Activated naive CD4-positive, alpha-beta T cell treated with anti-CD3 and anti-CD28 coated beads for 36 hours (primary cell): ENCODE measurements at regions not wholly inside any gene's neighbourhood (a gene's known extent, or its start where the extent isn't known, plus 50 kb on each side); places are given as distances from the start of the nearest gene placed in this dataset.

Source experiments
- CTCF ChIA-PET: fragments of 350-600 bp; sonication (Branson Sonifier 250); formaldehyde crosslinking; loops from one replicate; lab custom pipeline; 2021; ENCODE audit warnings: antibody characterized with exemption; lab: Charles Lee
- DNase-seq: peaks from one replicate; pipeline ENCODE4 v3.0.0-alpha.2; 2020
- H3K27ac Mint-ChIP-seq: one replicate; pipeline ENCODE4 v1.8.0; 2021; ENCODE audit warnings: mild to moderate bottlenecking, mixed read lengths
- H3K27me3 Mint-ChIP-seq: one replicate; pipeline ENCODE4 v1.8.0; 2021; ENCODE audit warnings: low read depth, mixed read lengths
- H3K36me3 Mint-ChIP-seq: one replicate; pipeline ENCODE4 v1.8.0; 2021; ENCODE audit warnings: low read depth, mixed read lengths
- H3K4me1 Mint-ChIP-seq: one replicate; pipeline ENCODE4 v1.8.0; 2021; ENCODE audit warnings: low read depth, mixed read lengths
- H3K4me3 Mint-ChIP-seq: one replicate; pipeline ENCODE4 v1.8.0; 2021; ENCODE audit warnings: mild to moderate bottlenecking, moderate library complexity, mixed read lengths
- H3K9me3 Mint-ChIP-seq: one replicate; pipeline ENCODE4 v1.8.0; 2021; ENCODE audit warnings: mixed read lengths
- intact Hi-C: fragments of 100-400 bp; cut with micrococcal nuclease; formaldehyde crosslinking; loops from one replicate; pipeline ENCODE4 v1.15.1; 2023

DNA sequence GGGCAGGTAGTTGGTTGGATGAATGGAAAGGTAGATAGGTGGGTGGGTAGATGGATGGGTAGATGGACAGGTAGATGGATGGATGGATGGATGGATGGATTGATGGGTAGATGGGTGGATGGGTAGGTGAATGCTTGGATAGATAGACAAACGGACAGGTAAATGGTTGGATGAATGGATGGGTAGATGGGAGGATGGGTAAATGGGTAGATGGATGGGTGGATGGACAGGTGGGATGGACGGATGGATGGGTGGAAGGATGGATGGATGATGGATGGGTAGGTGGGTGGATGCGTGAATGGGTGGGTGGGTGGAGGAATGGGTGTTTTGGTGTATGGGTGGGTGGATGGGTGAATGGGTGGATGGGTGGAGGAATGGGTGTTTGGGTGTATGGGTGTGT lies 50.1 kb upstream of the ASAP2 start:
- Mint-ChIP-seq H3K4me3 (no peak overlapping the region), H3K9me3 (no peaks in the 10 kb centered on the region), H3K4me1 (no peaks in the 10 kb centered on the region), H3K27ac (no peak overlapping the region), H3K27me3 (peaks cover 9% of the 10 kb centered on the region), H3K36me3 (no peaks in the 10 kb centered on the region)
- DNase-seq, result no peak
- CTCF ChIA-PET, result interaction anchor here (1.1 kb wide), 1 partner anchor 228 kb away, joined by 3 read pairs; no protein-coding TSS in a partner anchor
- intact Hi-C loops, result no loop called here

DNA sequence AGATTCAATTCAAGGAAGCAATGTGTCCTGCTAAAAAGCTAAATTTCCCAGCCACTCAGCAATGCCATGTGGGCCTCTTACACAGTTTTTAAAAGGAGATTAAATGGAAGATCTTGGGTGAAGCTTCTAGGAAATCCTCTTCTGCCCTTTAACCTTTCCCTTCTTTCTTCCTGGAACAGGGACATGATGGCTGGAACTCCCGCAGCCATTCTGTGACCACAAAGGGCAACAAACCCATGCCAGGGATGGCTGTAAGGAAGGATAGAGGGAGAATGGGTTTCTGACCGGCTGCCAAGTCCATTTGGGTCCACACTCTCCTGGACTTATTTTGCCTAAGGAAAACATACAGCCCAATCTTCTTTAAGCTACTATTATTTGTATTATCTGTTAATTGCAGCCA lies 52.6 kb upstream of the ASAP2 start:
- H3K4me1 Mint-ChIP-seq, result no peaks in the 10 kb centered on the region
- CTCF ChIA-PET, result interaction anchor here (1.2 kb wide), 1 partner anchor 17 kb away, joined by 3 read pairs; no protein-coding TSS in a partner anchor
- intact Hi-C loops, result no loop called here

DNA sequence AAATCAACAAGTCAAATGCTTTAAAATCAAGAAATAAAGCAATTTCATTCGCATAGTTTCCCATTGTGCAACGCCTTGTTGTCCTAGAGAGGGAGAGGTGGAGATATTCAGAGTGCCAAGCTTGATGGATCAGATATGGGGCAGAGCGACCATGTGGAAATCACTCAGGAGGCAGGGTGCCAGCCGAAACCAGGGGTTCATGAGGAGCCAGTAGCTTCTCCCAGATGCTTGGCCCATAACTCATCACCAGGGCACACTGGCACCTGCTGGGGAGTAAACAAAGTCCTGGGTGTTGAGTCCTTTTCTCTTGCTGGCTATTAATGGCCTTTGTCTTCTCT lies 53.0 kb upstream of the ASAP2 start:
- no peak overlapping the region for H3K27ac Mint-ChIP-seq
- intact Hi-C loops, result no loop called here
- no peaks in the 10 kb centered on the region for H3K4me1 Mint-ChIP-seq
- no peak overlapping the region for H3K4me3 Mint-ChIP-seq
- no peaks in the 10 kb centered on the region for H3K9me3 Mint-ChIP-seq
- CTCF ChIA-PET, result interaction anchor here (0.5 to 1.2 kb wide), 2 partner anchors 16 to 120 kb away, joined by 3 read pairs; no protein-coding TSS in a partner anchor
- no peak for DNase-seq
- no peaks in the 10 kb centered on the region for H3K36me3 Mint-ChIP-seq
- peaks cover 12% of the 10 kb centered on the region for H3K27me3 Mint-ChIP-seq

More for the DNA sequence above, 52.6 kb upstream of the ASAP2 start:
- no peaks in the 10 kb centered on the region for H3K36me3 Mint-ChIP-seq
- no peak overlapping the region for H3K4me3 Mint-ChIP-seq
- DNase-seq, result no peak
- H3K27me3 Mint-ChIP-seq, result peaks cover 12% of the 10 kb centered on the region
- H3K27ac Mint-ChIP-seq, result no peak overlapping the region
- H3K9me3 Mint-ChIP-seq, result no peaks in the 10 kb centered on the region

DNA sequence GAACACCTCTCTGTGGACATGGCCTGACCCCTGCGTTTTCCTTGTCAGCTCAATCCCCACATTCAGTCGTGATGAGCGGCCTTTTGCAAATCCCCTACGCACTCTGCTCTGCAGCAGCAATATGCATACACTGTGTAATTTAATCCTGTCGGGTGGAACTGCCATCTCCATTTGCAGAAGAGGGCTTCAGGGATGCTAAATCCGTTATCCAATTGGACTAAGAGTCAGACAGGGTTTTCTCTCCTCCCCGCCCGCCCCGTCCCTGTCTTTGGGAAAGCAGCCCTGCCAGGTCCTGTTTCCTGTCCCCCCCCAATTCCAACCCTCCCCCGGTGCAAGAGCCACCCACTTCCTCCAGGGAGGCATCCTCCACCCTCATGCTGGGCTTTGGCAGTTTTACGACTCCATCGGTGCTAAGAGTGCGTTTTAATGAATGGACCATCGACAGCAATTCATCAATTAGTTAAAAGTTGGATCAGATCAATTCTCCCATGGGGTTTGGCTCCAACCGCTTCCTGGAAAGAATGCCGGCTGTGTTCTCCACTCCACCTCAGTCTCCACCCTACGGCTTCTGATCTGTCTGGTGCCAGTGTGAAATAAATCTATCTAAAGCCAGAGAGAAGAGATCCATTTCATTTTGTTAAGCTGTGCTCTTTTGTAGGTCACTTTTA lies 53.5 kb upstream of the ASAP2 start:
- DNase-seq, result no peak
- peaks cover 12% of the 10 kb centered on the region for H3K27me3 Mint-ChIP-seq
- intact Hi-C loops, result no loop called here
- no peak overlapping the region for H3K4me3 Mint-ChIP-seq
- H3K9me3 Mint-ChIP-seq, result no peaks in the 10 kb centered on the region
- no peak overlapping the region for H3K27ac Mint-ChIP-seq
- H3K36me3 Mint-ChIP-seq, result no peaks in the 10 kb centered on the region
- no peaks in the 10 kb centered on the region for H3K4me1 Mint-ChIP-seq
- CTCF ChIA-PET, result interaction anchor here (0.5 kb wide), 1 partner anchor 120 kb away, joined by 3 read pairs; no protein-coding TSS in a partner anchor

DNA sequence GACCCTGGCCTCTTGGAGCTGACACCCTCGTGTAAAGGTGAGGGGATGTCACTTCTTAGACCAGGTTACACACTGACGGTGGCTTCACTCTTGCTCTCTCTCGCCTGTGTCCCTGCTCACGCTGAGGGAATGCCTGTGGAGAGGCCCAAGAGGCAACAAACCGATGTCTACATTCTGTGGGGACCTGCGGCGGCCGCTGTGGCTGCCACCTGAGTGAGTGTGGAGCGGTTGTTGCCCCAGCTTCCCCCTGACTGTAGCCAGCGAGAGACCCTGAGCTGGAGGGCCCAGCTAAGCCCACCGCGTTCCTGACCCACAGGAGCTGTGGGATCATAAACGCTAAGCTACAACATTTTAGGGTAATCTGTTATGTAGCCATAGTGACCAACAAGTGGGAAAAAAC lies 55.7 kb upstream of the ASAP2 start:
- intact Hi-C loops, result no loop called here
- H3K27me3 Mint-ChIP-seq, result peaks cover 12% of the 10 kb centered on the region
- no peaks in the 10 kb centered on the region for H3K9me3 Mint-ChIP-seq
- no peak overlapping the region for H3K27ac Mint-ChIP-seq
- no peaks in the 10 kb centered on the region for H3K4me1 Mint-ChIP-seq
- DNase-seq, result no peak
- no peaks in the 10 kb centered on the region for H3K36me3 Mint-ChIP-seq
- CTCF ChIA-PET, result no interaction called here
- H3K4me3 Mint-ChIP-seq, result no peak overlapping the region

DNA sequence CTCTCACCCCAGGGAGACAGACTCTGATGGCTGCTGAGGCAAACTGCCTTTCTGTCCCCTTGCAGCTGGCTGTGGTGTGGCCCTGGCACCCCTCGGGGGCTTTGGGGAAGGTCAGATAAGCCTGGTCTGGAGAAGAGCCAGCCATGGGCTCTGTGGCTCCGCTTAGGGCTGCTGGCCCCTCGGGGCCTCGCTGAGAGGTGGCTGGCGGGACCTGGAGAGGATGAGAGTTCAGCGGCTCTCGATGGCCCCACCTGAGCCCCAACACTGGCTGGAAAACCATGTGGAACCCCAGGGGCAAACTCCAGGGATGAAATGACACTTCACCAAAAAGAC lies 56.1 kb upstream of the ASAP2 start:
- no peaks in the 10 kb centered on the region for H3K4me1 Mint-ChIP-seq
- H3K9me3 Mint-ChIP-seq, result no peaks in the 10 kb centered on the region
- CTCF ChIA-PET, result no interaction called here
- no peaks in the 10 kb centered on the region for H3K36me3 Mint-ChIP-seq
- H3K27me3 Mint-ChIP-seq, result peaks cover 12% of the 10 kb centered on the region
- H3K27ac Mint-ChIP-seq, result no peak overlapping the region
- intact Hi-C loops, result no loop called here
- no peak overlapping the region for H3K4me3 Mint-ChIP-seq
- no peak for DNase-seq

DNA sequence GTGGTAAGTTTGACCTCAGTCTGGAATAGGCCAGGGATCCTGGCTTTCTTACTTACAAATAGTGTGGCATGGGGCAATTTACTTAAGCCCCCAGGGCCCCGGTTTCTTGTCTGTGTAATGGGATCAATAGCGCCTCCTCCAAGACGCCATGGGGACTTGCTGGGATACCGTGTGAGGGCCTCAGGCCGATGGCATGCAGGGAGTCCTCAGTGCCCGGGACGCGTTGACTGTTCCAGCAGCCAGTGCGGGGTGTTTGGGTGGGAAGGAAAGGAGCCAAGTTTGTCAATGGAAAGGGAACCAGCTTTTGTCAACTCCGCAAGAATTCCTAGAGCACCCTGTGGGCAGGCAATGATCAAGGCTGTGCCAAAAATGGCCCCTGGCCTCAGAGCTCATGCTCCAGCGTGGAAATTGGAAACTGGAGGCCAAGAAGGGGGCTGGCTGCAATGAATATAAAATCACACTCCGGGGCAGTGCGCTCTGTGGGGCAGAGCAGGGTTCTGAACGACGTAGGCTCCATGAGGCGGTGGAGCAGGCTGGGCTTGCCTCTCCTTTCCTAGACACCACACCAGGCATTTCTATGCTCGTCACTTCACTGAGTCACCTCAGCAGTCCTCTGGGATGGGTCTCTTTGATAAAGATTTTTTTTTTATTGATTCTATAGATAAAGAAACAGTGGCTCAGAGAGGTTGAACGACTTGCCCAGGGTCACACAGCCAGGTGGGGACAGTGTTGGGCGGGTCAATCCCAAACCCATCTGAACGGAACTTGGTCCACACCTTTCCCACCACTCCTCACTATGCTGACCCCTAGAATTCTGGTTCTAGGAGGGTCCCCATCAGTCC lies 56.7 kb upstream of the ASAP2 start:
- Mint-ChIP-seq H3K9me3 (no peaks in the 10 kb centered on the region), H3K27ac (no peak overlapping the region), H3K27me3 (peaks cover 12% of the 10 kb centered on the region), H3K4me3 (no peak overlapping the region), H3K4me1 (no peaks in the 10 kb centered on the region), H3K36me3 (no peaks in the 10 kb centered on the region)
- CTCF ChIA-PET, result no interaction called here
- intact Hi-C loops, result no loop called here
- DNase-seq, result no peak

DNA sequence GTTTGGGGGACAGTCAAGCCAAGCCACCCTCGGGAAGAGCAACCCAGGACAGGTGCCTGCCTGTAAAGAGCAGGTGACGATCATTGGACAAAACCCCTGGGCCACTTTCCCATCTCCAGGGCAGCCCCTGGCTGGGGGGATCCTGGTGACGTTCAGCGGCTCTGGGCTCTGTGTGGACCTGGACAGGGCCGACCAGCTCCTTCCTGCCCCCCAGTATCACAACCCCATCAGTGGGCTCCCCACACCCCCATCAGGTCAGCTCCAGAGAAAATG lies 57.3 kb upstream of the ASAP2 start:
- CTCF ChIA-PET, result no interaction called here
- Mint-ChIP-seq H3K27ac (no peak overlapping the region), H3K4me1 (no peaks in the 10 kb centered on the region), H3K9me3 (no peaks in the 10 kb centered on the region), H3K4me3 (no peak overlapping the region), H3K27me3 (peaks cover 13% of the 10 kb centered on the region), H3K36me3 (no peaks in the 10 kb centered on the region)
- intact Hi-C loops, result no loop called here
- DNase-seq, result no peak

DNA sequence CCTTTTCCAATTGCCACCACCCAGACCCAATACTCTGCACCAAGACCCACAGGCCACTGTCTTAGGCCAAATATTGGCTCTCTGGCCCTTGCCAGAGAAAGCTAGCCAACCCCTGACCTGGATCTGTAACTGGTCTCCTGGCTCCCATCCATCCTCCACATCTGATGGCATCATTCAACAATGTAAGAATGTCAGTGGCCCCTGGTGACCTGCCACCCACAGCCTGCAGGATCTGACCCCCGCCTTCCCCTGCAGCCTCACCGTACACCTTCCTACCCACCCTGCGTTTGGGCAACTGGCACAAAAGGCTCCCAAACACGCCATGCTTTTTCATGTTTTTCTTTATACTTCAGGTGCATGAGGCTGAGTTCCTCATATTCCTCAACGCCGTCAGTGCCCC lies 60.0 kb upstream of the ASAP2 start:
- Mint-ChIP-seq H3K27ac (no peak overlapping the region), H3K9me3 (no peaks in the 10 kb centered on the region), H3K4me1 (no peaks in the 10 kb centered on the region), H3K4me3 (no peak overlapping the region), H3K36me3 (no peaks in the 10 kb centered on the region), H3K27me3 (peaks cover 12% of the 10 kb centered on the region)
- CTCF ChIA-PET, result no interaction called here
- intact Hi-C loops, result no loop called here
- no peak for DNase-seq

DNA sequence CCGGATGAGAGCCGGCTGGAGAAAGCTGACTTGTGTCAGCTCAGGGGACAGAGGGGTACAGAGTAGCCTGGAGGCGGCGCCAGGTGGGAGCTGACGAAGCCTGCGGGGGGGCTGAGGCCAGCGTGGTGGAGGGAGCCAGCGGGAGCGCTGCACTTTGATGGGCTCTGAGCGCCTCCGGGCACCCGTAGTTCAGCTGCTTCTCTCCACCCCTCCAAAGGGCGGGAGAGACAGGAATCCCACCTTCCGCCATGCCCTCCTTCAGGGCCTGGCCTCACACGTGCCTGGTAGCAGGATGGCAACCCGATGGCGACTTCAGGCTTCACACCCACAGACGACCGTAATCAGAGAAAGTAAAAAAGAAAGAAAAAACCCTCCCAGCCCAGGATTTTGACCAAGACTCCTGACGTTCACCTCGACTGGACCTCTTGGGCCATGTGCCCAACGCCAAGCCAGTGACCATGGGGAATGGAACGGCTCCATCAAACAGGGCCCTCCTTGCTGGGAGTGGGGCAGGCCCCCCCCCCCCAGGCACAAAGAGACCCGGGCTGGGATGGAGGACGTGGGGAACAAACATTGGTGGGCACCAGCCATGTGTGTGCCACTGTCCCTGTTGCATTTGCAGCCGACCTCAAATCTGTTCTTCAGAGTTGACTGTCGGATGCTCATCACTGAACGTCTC lies 60.7 kb upstream of the ASAP2 start:
- H3K9me3 Mint-ChIP-seq, result no peaks in the 10 kb centered on the region
- DNase-seq, result no peak
- H3K36me3 Mint-ChIP-seq, result no peaks in the 10 kb centered on the region
- H3K4me3 Mint-ChIP-seq, result no peak overlapping the region
- peaks cover 9% of the 10 kb centered on the region for H3K27me3 Mint-ChIP-seq
- intact Hi-C loops, result no loop called here
- no peaks in the 10 kb centered on the region for H3K4me1 Mint-ChIP-seq
- CTCF ChIA-PET, result interaction anchor here (0.8 kb wide), 1 partner anchor 368 kb away, joined by 4 read pairs; no protein-coding TSS in a partner anchor
- H3K27ac Mint-ChIP-seq, result no peak overlapping the region

DNA sequence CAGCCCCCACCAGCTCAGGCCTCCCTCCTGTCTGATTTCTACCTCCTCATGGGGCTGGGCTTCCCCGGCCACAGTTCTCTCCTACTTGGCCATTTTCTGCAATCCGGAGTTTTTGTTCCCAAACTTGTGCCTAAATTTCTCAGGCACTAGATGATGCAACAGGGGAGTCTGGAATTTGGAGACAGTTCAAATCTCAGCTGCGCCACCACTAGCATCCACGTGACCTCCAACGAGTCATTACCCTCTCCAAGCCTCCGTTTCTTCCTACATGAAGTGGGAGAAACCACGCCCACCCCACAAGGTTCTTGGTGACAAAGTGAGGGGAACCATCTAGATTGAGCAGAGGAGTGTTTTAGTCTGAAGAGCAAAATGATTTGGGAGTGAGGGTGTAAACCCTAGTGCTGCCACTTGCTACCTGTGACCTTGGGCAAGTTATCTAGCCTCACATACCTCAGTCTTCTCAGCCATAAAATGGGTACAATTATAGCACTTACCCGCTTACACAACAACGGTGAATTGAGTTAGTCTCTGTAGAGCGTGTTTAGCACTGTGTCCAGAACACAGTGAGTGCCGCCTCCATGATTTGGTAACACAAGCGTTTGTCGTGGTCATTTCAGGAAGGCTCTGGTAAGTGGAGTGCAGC lies 61.4 kb upstream of the ASAP2 start:
- Mint-ChIP-seq H3K36me3 (no peaks in the 10 kb centered on the region), H3K9me3 (no peaks in the 10 kb centered on the region), H3K27ac (no peak overlapping the region), H3K27me3 (peaks cover 11% of the 10 kb centered on the region), H3K4me3 (no peak overlapping the region), H3K4me1 (no peaks in the 10 kb centered on the region)
- CTCF ChIA-PET, result interaction anchor here (0.8 kb wide), 1 partner anchor 367 kb away, joined by 4 read pairs; no protein-coding TSS in a partner anchor
- no peak for DNase-seq
- intact Hi-C loops, result no loop called here

DNA sequence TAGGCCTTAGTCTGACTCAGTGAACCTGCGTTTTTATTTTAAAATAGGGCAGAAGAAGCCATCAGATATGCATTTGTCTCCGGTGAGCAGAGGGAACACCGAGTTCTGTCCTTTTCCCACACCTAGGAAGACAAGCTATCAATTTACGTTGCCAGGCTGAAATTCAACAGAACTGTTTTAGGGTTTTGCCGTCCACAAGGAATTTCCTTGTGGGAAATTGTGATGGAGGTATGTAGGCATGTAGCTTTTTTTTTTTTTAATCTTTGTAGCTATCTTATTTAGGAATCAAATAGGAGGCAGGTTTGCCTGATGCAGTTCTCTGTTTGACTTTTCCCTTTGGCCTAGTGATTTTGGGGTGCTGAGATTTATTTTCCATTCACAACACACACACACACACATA lies 62.0 kb upstream of the ASAP2 start:
- intact Hi-C loops, result loop anchor here (5.0 kb wide), 1 partner anchor 278 kb away; the partner anchor contains the start of genes CPSF3 and ITGB1BP1

More for the DNA sequence above, 62.0 kb upstream of the ASAP2 start:
- Mint-ChIP-seq H3K27ac (no peak overlapping the region), H3K4me1 (no peaks in the 10 kb centered on the region), H3K36me3 (no peaks in the 10 kb centered on the region), H3K9me3 (no peaks in the 10 kb centered on the region), H3K27me3 (peaks cover 14% of the 10 kb centered on the region), H3K4me3 (no peak overlapping the region)
- CTCF ChIA-PET, result interaction anchor here (0.8 kb wide), 1 partner anchor 366 kb away, joined by 4 read pairs; no protein-coding TSS in a partner anchor
- DNase-seq, result no peak
